Germinal center (tissue), 1 donor: ENCODE measurements at regions not wholly inside any gene's neighbourhood (a gene's known extent, or its start where the extent isn't known, plus 50 kb on each side); places are given as distances from the start of the nearest gene placed in this dataset.
"Not testable (repeated sequence)": the region's sequence is repeated elsewhere in the genome, so short reads cannot be mapped to it uniquely, and the experiment has no call there.

Experiments used
- DNase-seq: peaks from one replicate; pipeline ENCODE4 v3.0.0; 2012; ENCODE audit warnings: mixed read lengths, low spot score

DNA sequence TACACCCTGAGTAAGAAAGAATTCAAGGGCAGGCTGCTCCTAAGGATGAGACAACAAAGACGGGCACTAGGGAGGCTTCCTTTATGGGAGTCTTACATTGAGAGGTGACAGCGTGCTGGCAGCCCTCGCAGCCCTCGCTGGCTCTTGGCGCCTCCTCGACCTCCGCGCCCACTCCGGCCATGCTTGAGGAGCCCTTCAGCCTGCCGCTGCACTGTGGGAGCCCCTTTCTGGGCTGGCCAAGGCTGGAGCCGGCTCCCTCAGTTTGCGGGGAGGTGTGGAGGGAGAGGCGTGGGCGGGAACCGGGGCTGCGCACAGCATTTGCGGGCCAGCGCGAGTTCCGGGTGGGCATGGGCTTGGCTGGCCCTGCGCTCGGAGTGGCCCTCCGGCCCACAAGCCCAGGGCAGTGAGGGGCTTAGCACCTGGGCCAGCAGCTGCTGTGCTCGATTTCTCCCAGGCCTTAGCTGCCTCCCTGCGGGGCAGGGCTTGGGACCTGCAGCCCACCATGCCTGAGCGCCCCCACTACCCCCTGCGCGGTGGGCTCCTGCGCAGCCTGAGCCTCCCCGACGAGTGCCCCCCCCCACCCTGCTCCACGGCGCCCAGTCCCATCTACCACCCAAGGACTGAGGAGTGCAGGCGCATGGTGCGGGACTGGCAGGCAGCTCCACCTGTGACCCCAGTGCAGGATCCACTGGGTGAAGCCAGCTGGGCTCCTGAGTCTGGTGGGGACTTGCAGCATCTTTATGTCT lies 75.3 kb downstream of the BARX1 start:
- DNase-seq = not testable (repeated sequence)

DNA sequence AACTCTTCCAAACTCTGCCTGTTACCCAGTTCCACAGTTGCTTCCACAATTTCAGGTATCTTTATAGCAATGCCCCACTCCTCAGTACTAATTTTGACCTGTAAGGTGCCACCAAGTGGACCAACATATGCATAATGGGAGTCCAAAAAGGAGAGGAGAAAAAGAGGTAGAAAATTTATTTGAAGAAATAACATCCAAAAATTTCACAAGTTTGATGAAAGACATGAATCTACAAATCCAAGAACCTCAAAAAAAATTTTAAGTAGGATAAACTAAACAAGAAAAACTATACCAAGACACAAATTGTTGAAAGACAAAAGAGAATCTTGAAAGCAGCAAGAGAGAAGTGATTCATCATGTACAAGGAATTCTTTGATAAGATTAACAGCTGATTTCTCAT lies 79.8 kb downstream of the BARX1 start:
- no peak for DNase-seq

DNA sequence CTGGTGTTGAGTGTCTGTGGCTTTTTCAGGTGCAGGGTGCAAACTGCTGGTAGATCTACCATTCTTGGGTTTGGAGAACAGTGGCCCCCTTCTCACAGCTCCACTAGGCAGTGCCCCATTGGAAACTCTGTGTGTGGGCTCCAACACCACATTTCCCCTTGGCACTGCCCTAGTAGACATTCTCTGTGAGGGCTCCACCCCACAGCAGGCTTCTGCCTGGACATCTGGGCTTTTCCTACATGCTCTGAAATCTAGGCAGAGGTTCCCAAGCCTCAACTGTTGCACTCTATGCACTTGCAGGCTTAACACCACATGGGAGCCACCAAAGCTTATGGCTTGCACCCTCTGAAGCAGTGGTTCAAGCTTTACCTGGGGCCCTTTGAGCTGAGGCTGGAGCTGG lies 80.9 kb downstream of the BARX1 start:
- DNase-seq = no peak

DNA sequence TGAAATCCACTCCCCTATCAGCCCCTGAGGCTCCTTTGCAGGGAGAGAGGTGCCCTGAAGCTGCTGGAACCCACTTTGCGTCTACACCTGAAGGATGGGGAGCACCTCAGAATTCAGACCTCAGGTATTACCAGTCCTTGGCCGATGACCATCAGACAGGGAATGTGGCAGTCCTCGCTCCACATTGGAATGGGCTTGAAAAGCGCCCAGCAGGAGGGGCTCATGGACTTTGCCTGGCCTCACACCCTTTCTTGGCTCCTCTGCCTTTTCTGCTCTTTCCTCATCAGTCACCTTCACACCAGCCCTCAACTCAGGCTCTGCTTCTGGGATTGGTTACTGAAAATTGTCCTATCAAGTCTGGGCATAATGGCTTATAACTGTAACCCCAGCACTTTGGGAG lies 83.9 kb downstream of the BARX1 start:
- DNase-seq = no peak

DNA sequence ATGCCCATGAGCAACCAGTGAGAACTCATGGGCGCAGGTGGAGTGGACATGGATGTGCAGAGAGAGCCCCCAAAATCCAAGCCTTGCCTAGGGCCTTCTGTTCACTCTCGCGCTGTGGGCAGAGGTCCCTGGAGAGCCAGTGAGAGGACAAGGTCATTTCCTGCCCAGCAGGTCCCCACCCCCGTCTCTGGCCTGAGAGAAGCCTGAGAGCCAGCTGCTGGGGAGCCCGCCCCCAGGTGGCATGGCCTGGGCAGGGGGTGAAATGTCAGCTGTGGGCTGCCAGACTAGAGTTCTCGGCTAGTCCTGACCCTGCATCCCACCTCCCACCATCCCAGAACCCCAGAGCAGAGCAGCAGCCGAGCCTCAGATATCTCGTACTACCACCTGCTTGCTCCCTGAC lies 85.3 kb downstream of the BARX1 start:
- DNase-seq = no peak

DNA sequence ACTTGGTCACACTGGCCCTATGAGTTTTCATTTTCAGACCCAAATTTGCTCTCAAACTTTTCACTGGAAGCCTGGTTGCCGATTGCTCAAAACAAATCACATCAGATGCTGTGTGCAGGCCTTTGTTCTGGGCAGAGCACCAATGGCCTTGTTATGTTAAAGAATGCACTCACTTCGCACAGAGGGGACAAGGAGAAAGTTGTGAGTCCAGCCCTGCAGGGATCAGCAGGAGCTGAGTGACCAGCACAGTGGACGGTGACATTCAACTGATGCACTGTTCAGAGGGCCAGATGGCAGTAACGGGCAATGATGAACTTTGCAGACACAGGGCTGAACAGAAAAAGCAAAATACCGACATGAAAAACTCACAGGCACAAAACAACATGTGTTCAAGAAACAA lies 86.1 kb downstream of the BARX1 start:
- no peak for DNase-seq

DNA sequence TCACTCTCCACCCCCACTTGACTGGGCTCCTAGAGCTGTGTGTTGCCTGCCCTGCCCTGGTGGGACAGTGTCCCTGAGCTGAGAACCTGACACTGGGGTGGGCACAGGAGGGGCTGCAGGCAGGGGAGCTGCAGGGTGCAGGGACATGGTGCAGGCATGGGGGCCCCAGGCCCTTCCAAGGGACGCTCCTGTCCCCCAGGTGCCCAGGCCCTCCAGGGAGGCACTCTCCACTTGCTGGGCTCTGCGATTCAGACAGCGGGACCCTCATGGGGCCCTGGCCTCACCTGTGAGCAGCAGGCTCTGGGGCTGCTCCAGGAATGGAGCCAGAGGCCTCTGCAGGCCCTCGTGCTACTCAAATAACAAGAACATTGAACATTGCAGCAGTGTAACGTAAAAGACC lies 89.4 kb downstream of the BARX1 start:
- no peak for DNase-seq

DNA sequence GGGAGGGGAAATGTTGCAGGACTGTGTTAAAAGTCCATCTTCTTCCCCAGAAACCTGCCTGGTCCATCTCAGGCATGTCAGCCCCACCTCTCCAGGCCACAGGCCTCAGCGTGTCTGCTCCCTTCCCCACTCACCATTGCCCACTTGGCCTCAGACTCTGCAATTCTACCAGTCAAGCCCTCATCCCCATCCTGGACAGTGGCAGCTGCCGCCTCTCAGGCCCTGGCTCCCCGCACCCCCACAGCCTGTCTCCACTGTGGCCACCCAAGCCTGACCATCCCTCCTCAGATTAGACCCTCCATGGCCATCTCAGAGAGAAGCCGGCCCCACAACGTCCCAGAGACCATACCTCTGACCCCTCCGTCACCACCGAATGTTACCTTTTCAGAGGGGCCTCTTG lies 89.9 kb downstream of the BARX1 start:
- no peak for DNase-seq

DNA sequence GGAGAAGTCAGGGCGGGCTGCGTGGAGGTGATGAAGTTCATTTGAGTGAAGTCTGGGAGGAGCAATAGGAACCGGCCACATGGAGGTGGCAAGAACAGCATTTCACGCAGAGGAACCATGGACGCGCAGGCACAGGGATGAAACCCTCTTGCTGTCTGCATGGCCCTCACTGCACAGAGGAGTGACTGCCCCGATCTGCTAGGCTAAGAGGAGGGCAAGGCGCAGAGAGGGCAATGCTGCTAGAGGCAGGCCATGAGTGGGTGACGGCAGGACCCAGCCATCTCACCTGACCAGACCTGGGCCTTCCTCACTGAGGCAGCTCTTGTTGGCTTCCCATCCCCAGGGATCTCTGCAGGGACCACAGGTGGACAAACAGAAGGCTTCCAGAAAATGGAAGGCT lies 90.3 kb downstream of the BARX1 start:
- no peak for DNase-seq

DNA sequence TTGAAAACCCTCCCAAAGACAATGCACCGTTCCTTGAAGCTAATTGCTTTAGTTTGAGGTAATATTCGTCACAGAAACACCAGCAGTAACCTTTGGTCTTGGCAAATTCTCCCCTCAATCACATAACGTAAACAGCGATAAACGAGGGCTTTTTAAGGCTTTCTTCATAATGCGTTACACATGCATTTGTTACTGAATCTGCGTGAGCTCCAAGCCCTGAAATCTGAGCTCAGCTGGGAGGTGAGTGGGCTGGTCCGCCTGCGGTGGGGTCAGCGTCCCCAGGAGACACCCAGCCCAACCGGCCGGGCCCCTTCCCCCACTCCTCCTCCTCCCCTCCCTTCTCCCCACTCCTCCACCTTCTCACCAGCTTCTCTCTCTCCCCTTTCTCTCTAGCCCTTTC lies 91.1 kb downstream of the BARX1 start:
- no peak for DNase-seq

DNA sequence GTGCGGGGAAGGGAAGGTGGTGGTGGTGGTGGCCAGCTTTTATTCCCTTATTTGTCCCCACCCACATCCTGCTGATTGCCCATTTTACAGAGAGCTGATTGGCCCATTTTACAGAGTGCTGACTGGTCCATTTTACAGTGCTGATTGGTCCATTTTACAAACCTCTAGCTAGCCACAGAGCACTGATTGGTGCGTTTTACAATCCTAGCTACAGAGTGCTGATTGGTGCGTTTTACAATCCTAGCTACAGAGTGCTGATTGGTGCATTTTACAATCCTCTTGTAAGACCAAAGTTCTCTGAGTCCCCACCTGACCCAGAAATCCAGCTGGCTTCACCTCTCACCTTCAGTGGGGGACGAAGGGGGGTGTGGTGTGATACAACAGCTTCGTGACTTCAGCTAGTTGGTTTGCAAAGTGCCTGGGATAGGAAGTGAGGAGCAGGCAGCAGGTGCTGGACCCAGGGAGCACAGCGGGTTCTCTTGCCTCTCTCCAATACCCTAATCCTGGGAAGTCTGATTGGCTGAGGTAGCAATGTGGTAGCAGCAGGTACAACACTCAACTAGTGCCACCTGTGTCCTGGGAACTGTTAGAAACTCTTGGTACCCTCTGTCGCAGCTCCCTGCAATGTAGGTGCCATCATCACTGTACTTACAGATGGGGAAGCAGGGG lies 92.1 kb downstream of the BARX1 start:
- DNase-seq = no peak

DNA sequence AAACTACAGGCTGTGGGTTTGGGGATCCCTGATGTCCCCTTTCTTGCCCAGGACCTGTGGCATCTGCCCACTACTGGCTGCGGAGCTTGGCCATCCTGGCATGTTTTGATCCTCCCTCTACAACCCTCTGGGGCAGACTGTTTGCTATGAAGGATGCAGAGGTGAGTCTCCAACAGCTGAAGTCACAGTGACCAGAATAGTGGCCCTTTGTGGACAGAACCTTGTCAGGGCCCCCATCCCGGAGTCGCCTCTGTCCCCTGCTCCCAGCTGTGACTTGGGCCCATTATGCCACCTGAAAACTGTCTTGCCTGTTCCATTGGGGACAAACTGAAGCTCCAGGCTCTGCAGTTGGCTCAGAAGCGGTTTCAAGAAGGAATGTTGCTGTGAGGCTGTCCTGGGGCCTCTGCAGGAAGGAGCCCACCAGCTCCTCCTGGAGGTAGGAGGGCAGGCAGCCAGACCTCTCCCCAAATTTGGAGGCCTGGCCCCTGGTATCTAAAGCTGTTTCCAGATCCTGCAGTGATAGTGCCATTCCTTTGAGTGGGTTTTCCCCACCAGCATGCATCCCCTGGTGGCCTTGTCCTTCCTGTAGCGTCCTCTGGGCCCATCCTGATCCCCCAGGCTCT lies 93.3 kb downstream of the BARX1 start:
- DNase-seq = no peak

DNA sequence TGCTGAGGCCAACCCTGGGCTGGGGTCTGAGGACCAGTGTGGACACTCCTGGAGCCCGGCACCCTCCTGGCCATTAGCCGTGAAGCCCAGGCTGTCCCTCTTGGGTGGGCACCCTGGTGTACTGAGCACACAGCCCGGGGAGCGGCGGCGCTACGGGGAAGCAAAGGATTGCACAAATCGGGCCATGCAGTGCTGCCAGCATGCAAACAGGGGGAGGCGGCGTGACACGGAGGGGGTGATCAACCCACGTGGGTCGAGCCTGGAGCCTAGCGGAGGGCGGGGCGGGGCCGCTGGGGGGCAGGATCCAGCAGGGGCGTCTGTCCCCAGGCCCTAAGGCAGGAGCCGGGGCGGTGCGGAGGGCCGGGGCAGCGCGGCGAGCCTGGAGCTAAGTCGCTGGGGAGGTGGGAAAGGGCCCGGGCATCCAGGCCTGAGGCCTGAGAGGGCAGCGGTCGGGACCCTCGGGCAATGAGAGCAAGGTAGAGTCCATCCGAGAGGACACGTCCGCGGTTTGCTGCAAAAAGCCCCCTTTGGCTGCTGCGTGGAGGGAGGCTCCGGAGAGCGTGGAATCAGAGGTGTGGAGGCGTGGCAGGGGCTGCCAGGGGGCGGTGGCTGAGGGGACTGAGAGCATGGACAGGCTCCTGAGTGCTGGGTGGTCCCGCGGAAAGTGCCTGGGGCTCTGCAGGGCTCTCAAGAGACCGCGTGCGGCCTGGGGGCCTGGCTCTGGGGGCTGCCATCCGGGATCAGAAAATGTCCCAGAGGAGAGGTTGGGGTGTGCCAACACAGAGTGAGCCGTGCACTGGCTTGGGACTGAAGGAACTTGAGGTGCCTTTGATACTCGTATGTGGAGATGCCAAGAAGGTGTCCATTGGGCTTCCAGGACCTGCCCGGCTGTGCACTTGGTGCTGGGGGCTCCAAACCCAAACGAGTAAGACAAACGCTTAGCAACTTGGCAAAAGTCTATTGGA lies 94.2 kb downstream of the BARX1 start:
- no peak for DNase-seq

DNA sequence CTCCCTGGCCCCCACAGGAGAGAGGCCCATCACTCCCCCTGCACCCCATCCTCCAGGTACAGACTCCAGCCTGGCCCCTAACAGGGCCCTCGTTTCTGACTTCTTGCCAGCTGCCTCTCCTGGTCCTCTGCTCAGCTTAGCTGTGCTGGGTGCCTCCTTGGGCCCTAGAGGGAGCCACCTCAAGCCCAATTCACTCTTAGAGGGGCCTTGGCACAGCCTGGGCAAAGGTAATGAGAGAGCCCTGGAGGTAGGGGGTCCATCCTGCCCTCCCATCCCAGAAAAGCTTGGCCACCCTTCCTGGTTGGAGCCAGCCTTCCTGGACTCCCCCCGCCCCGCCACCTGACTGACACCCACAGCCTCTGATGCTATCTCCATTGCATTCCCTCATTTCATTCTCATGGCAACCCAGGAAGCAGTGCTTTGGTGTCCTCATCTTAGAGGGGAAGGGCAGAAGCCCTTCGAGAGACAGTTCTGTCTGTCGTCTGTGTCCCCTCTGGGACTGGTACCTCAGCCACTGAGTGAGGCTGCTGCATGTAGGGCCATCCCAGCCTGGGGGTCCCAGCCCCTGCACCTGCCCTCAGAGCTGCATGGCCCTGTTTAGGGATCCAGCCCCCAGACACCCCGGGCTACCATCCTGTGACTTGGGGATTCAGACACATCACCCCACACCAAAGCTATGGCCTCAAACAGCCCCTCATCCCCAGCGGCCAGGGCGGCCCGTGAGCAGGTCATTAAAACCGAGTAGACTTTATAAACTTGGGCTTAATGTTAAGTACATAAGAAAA lies 95.5 kb downstream of the BARX1 start:
- no peak for DNase-seq

DNA sequence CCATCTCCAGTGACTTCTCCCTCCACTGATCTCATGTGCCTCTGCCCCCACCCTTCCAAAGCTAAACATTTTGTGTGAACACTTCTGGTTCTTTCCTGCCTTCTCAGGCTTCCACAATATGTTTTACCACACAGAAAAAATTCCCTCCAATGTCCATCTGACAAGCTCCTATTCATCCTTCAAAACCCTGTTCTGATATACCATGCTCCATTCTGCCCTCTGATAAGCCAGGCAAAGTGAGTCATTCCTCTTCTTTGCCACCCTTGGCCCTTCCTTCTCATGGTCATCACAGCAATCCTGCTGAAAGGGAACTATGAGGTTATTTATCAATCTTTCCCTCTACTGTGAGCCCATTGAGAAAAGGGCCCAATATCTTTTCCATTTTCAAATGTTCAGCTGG lies 97.6 kb downstream of the BARX1 start:
- no peak for DNase-seq

DNA sequence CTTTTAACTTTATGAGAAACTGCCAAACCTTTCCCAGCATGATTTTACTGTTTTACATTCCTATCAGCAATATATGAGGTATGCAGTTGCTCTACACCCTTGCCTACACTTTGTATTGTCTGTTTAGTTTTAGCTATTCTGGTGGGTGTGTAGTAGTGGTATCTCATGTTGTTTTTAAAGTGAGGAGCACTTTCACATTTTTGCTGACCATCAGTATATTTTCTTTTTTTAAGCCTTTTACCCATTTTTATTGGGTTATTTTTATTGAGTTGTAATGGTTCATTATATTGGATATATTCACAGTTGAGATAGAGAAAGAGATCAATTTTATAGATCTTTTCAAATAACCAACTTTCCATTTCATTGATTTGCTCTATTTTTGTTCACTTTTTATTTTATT lies 102.4 kb downstream of the BARX1 start:
- no peak for DNase-seq

DNA sequence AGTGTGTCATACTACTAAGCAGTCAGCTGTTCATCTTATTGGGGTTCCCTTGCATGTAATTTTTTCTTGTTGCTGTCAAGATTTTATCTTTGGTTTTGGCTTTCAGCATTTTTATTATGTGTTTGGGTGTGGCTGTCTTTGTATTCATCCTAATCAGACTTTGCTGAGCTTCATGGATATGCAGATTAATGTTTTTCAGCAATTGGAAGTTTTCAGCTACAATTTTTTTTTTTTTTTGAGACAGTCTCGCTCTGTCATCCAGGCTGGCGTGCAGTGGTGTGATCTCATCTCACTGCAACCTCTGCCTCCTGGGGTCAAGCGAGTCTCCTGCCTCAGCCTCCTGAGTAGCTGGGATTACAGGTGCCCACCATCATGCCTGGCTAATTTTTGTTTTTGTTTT lies 108.8 kb downstream of the BARX1 start:
- no peak for DNase-seq

DNA sequence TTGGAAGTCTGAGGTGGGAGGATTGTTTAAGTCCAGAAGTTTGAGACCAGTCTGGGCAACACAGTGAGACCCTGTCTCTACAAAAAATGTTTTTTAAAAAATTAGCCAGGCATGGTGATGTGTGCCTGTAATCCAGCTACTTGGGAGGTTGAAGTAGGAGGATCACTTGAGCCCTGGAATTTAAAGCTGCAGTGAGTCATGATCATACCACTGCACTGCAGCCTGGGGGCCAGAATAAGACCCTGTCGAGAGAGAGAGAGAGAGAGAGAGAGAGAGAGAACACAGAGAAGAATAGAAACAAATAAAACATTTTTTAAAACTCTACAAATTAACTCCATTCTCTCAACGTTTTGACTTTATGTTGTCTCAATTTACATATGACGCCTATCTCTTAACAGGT lies 111.8 kb downstream of the BARX1 start:
- DNase-seq = no peak

DNA sequence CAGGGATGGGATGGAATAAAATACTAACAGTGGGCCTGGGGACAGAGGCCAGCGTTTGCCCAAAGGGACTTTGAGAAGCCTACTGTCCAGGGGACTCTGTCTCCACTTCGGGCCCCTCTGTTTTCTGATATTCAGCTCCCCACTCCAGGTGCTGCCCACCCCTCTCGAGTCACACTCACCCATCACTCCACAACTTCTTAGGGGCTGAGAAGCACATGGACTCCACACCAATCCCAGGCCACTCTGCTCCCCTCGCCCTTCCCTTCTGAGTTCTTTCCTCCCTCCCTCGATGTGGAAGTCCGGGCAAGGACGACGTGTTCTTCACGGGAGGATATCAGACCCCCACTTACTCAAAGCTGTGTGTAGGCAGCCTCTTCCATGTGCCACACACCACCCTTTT lies 124.5 kb downstream of the BARX1 start:
- no peak for DNase-seq

DNA sequence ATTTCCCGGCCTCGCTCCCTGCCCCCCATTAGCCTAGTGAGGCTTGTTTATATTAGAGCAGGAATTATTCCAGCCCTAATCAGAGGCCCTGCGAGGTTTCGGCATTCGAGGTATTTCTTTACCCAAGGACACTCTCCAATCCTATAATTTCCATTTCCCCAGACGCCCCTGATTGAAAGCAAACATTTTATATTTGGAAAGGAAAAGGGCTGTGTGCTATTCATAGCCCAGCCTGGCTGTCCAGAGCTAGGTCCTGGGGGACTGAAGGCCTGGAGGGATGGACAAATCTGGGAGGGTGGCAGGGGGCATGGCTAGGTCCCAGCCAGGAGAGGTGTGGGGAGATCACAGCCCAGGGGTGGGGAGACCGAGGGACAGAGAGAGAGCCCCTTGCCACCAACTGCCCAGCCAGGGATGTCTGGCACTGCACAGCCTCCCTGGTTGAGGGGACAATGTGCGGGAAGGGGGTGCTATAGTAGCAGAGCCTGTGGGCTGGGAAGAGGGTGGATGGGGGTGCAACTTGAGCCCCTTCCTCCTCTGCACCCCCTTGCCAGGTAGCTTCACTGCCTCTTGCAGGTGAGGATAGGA lies 125.1 kb downstream of the BARX1 start:
- no peak for DNase-seq
